GM18508 (cell line): ENCODE measurements at regions not wholly inside any gene's neighbourhood (a gene's known extent, or its start where the extent isn't known, plus 50 kb on each side); places are given as distances from the start of the nearest gene placed in this dataset.

Experiments used
- ATAC-seq: cut with Tn5 transposase; IDR thresholded peaks from one replicate; pipeline ENCODE4 v1.9.1; 2021; ENCODE audit warnings: moderate number of reproducible peaks; ENCODE audit not compliant: insufficient read depth, unreplicated experiment

DNA sequence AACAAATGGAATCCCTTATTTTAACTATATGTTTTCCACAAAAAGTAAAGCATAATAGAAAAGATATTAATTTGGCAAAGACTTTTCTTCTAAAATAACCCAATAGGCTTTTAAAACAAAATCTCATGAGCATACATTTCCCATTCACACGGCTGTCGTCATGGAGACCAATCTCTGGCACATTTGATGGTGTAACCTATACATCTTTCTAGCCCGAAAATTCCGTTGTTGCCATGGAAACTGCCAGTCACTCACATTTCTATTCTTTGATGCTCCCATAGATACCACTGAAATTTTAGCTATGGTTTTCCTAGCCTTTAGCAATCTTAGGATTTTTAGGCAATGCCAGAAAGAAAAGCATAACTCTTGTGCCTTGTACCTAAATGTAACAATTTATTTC is 262.9 kb upstream of the TRPM3 start:
- ATAC-seq: no peak

DNA sequence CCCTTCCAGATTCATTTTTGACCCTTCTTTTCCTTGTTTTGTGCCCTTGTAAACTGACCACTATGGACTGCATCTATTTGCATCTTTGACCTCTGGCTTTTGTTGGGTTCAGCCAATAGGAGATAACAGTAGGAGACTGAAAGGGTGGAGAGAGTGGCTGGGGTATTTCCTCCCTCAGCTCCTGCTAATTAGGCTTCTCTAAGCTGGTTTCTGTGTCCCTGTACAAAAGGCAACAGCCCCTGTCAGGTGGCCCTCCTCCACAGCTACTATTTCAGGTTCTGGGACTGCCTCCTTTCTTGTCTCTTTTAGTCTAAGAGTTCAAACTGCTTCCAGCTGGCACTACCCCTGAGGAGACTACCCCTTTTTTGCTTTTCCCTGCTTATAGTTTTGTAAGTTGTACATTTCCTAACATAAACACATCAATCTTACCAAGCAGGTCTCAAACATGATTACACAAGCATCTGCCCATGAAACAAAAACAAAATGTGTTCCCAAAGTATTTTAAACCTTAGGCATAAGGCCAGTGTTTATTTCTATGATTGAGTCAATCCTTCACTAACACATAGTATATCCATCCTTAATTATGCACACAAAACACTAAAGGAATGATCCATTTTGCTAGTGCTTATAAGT is 262.0 kb upstream of the TRPM3 start:
- ATAC-seq: no peak

DNA sequence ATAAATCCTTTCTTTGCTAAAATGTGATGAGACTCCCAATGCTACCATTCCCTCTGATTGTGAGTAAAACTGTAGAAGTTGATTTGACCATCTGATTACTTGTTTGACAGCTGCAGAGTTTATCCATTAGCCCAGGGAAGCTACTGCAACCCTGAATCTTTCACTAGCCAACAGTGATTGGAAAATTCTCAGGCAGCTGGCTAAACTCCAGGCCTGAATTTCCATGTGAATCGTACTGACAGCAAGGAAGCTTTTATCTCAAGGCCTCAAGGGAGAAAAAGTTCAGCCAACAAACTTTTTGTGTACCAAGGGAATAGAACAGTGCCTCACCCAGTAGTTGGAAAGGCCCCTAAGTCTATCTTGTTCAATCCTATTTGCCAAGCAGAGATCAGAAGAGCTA is 246.7 kb upstream of the TRPM3 start:
- no peak for ATAC-seq

DNA sequence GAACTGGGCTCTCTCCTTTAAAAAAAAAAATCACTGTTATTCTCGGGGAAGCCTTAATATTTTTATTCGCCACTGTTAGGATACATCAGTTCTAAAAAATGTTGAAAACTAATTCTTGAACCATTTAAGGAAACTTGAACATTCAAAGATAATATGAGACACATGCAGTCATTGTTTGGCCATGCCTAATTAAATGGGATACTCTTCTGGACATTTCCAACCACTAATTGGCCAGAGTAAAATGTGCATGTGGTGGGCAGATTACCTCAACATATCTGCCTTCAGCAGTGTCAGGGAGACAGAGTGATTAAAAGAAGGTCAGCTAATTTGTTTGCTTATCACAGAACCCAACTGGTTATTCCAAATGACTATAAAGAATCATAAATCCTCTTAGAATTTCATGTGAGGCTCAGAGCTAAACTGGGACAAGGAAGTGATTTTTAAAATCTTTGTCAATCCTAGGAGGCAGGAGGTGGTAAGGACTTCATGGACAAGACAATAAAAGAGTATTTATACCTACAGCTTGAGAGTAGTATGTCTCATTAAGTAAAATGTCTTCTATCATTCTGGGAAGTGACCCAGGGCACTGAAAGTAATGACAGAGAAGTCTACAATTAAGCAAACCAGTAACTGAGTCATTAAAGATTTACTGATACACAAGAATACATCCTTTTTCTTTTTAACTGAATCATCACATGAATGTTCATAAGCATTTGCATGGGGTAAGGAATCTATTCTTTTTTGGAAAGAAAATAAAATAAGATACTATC is 242.9 kb upstream of the TRPM3 start:
- no peak for ATAC-seq

DNA sequence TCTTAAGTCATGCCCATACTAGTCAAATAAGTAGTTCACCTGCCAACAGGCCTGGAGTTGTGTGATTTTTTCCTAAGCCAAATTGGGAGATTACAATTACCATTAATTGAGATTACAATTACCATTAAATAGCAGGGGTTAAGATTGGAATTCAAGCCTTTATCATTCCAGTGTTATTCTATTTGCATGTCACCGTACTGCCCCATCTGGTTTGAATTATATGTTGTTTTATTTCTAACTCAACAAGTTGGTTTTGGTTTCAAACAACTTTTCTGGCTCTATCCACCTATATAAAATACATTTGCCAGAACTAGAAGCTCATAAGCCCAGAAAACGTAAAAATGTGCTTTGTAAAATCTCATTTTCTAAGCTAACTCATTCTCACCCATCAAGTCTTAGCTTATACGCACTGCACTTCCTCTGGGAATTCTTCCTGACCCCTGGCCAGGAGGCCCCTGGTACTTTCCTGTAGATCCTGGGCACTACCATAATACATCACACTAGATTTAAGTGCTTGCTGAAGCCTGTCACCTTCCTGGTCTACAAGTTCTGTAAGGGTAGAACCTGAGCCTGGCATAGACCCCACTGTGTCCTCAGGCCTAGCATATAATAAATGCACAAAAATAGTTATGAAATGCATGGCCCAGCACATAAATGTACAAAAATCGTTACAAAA is 242.0 kb upstream of the TRPM3 start:
- ATAC-seq: no peak

DNA sequence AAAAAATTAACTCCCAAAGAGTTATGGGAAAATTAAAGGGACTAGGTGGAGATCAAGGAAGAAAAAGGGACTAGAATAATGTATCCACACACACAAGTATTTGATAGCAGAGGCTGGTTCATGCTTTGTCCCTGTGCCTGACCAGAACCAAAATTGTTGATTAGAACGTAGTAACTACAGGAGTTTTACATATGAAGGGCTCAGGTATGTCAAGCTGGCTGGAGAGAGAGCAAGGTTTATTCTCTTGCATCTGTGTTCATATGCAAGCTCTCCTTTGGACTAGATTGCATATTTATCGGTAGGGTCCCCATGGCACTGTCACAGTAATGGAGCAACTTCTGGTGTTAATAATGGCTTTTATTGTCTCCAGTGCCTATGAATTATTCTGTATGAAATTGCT is 239.9 kb upstream of the TRPM3 start:
- ATAC-seq: no peak

DNA sequence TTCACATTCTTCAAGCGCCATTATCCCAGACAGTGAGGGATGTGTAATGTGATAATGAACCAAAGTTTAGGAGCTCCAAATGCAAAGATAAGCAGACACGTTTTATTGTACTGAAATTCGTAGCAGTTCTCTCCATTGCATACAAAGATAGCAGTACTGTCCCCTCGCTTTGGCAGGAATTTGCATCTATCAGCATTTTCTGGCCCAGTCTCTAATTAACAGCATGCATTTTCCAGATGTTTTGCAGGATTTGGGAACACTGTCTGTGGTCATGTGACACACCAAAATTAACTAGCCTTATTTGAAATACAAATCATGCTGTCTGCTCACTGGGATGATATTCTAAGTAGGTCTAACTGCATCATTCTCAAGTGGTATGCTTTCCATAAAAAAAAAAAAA is 235.9 kb upstream of the TRPM3 start:
- no peak for ATAC-seq

DNA sequence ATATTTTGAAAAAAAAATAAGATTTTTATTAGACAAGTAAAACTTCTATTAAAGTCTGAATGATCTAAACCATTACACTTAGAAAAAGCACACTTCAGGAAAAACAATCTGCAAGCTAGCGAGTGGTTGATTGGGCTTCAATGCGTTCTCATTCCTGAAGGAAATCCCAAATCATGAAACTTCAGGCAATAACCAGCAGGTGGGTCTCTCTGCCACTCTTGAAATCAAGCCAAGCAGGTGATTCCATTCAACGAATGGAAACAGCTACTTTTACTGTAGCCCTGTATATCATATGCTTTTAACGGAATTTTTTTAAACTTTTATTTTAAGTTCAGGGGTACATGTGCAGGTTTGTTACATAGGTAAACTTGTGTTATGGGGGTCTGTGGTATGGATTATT is 234.5 kb upstream of the TRPM3 start:
- no peak for ATAC-seq

DNA sequence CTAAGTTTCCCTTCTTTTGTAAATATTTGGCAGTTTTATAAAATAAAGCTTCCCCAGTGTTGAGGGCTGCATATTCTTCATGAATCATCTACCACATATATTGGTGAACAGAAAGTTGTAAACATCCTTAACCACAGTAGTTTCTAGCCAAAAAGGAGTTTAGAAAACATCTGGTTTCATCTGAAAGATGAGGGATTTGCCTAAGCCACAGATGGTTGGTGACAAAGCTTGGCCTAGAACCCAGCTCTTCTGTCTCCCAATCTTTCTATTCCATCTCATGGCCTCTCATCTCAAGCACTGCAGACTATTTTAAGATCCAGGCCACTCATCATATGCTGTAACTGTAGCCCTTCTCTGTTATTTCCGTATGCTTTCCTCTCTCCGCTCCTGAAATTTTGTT is 232.3 kb upstream of the TRPM3 start:
- no peak for ATAC-seq

DNA sequence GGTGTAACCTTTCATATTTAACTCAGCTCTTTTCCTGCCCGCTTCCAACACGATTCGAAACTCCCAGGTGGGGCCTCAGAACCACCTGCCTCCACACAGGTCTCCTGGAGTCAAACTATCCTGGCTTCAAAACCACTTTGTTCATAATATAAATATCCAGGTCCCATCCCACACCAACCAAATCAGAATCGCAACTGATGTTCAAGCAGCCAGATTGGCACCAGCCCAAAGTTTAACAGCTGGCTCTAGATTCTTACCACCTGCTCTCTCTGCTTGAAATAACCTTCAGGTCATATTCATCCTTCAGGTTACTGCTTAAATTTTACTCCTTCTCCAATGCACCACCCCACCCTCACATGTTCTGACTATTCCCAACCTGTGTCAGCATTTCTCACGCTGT is 231.4 kb upstream of the TRPM3 start:
- ATAC-seq: no peak

DNA sequence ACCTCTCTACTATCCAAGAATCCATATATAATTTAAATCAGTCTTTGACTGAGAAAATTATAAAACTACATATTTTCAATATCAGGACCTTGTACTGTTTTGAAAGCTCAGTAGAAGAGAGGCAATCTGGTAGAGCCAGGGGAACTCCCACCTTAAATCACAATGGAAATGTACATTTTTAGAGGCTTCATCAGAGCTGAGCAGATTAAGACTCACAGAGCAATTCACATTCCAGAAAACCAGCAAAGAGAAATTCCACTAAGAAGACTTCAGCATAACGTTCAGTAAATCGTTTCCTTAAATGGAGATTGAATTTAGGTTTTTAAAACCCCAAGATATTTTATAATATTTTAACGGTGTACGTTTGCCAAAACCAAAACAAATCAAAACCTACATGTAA is 227.8 kb upstream of the TRPM3 start:
- ATAC-seq: no peak

DNA sequence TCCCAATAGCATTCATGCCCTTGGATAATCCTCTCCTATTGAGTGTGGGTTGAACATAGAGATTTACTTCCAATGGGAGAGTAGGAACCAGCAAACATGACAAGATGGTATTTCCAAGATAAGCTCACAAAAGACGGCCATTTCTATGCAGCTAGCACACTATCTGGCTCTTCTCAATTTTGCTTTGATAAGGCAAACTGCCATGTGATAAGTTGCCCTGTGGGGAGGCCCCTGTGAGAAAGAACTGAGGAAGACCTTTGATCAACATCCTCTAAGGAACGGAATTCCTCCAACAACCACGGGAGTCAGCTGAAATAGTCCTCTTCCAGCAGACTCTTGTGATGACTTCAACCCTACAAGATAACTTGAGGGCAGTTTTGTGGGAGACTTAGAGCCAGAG is 211.9 kb upstream of the TRPM3 start:
- ATAC-seq: no peak

DNA sequence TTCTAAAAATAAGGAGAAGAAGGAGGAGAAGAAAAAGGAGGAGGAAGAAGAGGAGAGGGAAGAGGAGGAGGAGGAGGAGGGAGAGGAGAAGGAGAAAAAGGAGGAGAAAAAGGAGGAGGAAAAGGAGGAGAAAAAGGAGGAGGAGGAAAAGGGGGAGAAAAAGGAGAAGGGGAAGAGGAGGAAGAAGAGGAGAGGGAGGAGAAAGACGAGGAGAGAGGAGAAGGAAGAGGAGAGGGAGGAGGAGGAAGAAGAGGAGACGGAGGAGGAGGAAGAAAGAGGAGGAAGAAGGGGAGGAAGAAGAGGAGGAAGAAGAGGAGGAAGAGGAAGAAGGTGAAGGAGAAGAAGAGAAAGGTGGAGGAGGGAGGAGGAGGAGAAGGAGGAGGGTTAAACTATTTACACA is 210.2 kb upstream of the TRPM3 start:
- ATAC-seq: no peak

DNA sequence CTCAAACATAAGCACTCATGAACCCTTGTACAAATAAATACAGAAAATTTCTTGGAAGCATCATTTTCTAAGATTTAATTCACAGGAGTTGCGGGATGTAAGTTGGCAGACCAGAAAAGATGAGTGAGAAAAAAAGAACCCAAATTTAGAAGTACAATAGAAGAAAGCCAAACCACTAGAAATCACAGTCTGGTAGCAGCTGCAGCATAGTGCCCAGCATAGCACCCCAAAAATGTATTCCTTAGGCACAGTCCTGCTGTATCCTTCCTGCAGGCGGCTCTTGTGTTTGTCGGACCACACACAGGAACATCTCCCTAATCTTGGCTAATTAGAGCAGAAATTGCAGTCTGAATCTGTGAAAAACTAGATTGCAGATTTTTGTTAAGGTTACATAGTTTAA is 208.5 kb upstream of the TRPM3 start:
- ATAC-seq: no peak

DNA sequence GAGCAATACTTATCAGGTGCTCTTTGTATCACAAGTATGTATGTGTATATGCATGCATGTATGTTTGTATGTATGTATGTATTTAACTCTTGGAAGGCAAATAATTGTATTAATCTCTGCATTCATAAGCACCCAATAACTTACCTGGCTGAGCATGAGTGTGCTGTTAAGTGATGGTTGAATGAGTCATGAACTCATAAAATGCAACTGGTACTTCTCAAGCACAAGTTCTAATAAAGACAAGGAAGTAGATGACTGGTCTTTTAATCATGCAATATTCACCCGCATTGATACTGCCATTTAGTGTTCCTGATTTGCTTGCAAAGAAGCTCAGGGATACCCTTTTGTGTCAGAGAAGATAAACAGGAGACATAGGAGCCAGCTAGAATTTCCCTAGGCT is 204.9 kb upstream of the TRPM3 start:
- no peak for ATAC-seq

DNA sequence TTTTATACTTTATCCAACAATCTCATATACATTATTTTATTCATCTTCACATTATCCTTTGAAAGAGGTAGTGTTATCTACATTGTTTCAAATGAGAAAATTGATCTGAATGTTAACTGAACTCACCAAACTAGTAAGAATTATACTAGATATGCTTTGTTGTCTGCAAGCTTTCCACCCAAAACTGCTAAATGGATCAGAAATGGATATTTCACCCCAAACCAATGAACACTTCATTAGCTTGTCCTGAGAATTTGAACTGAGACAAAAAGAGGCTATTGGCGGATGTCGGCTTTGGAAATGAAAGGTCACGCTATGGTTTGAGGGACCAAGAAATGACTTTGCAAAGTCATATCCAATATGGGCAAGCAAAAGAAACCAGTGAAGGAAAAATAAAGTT is 201.9 kb upstream of the TRPM3 start:
- no peak for ATAC-seq

DNA sequence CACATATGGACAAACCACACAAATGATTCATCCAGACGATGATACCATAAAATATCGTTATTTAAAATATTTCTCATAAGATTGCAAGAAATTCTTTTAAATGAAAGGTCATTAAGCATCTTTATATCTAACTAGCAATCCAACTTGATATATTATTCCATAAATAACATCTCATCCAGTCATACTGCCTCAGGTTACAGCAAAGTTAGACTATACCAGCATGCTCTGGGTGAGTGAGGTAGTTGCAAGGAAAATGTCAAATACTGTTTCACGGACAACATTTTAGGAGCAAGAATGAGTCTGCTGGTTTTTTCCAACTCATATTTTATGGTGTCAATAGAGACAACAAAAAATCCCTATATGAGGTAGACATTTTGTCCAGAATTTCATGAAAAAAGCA is 200.9 kb upstream of the TRPM3 start:
- ATAC-seq: no peak

DNA sequence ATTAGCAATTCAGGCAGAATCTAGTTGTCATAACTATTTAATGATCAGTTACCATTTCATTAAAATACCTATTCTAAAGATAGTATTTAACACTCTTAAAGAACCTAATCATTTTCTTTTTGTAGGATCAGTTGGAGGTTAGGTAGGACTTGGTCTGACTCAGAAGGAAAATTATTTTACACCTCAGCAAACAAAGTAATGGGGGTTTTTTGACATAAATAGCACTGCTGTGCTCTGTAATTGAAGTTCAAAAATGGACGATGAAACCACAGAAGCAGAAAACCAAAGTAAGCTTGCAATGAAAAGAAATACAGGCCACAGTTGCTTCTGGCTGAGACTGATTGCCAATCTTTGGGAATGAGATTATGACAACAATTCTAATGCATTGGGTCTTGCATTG is 187.0 kb upstream of the TRPM3 start:
- peak; percentile 54 for ATAC-seq

DNA sequence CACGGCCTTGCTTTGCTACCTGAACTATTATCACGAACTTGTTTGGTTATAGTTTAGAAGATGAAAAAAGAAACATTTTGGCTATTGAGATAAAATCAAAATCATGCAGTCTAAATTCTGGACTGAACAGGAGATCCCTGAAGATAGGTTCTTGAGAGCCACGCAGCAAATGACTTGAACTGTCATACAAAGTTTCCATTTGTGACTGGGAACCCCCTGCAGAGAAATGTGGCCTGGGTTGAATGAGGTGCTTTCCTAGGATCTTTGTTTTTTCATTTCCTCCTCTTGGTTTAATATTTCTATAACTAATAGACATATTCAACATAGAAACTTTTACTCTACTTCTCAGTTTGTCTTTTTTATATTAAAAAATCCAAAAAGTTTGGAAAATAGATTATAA is 184.7 kb upstream of the TRPM3 start:
- peak; percentile 66 for ATAC-seq

DNA sequence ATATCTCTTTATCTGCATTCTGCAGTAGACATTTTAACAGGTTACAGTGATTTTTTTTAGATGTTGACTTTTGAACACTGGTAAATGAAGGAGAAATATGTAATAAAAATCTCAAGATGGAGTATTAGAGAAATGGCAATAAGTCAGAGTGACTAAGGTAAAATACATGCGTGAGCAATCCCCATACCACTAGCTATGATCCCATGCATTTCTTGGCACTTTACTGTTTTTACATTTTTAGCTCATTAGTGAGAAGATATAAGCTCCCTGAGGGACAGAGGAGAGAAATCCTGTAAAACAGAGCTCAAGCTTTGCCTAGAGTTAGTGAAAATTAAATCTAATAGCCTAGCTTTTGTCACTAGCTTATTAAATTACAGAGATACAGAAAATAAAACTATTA is 181.9 kb upstream of the TRPM3 start:
- ATAC-seq: no peak

DNA sequence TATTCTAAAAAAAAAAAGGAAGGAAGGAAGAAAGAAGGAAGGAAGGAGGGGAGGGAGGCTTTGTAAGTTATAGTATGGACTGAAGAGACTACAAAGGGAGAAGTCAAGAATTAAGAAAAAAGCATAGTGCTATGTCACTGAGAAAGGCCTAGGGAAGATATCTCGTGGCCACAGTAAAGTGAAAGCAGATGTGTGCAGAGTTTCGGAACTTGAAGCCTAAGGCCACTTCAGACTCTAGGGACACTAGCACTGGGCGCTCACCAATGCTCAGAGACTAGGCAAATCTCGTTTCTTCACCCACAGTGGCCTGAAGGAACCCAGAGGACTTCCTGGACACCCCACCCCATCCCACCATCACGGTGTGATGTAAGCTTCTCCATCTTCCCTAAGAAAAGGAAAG is 181.4 kb upstream of the TRPM3 start:
- ATAC-seq: peak; percentile 47

DNA sequence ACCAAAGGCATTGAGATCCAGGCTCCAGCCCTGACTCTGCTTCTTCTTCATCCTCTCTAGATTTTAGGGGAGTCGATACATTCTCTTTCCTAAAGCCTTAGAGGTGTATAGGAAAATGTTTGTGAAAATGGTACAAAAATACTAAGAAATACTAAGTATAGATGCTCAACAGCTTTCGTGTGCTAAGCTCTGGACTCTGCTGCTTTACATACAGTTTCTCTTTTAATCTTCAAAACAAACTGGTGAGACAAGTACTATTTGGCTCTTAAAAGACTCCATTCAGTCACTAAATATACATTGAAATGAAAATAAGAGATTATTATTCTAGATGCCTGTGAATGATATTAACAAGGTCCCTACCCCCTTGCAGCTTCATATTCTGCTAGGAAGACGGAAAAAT is 174.5 kb upstream of the TRPM3 start:
- no peak for ATAC-seq
